ENCODE measurements at regions not wholly inside any gene's neighbourhood (a gene's known extent, or its start where the extent isn't known, plus 50 kb on each side); places are given as distances from the start of the nearest gene placed in this dataset.

GRCh38 chr4:107219681-107220080 is 183.6 kb upstream of the DKK2 start (continued):
- TF ChIP-seq, protein P1, sequence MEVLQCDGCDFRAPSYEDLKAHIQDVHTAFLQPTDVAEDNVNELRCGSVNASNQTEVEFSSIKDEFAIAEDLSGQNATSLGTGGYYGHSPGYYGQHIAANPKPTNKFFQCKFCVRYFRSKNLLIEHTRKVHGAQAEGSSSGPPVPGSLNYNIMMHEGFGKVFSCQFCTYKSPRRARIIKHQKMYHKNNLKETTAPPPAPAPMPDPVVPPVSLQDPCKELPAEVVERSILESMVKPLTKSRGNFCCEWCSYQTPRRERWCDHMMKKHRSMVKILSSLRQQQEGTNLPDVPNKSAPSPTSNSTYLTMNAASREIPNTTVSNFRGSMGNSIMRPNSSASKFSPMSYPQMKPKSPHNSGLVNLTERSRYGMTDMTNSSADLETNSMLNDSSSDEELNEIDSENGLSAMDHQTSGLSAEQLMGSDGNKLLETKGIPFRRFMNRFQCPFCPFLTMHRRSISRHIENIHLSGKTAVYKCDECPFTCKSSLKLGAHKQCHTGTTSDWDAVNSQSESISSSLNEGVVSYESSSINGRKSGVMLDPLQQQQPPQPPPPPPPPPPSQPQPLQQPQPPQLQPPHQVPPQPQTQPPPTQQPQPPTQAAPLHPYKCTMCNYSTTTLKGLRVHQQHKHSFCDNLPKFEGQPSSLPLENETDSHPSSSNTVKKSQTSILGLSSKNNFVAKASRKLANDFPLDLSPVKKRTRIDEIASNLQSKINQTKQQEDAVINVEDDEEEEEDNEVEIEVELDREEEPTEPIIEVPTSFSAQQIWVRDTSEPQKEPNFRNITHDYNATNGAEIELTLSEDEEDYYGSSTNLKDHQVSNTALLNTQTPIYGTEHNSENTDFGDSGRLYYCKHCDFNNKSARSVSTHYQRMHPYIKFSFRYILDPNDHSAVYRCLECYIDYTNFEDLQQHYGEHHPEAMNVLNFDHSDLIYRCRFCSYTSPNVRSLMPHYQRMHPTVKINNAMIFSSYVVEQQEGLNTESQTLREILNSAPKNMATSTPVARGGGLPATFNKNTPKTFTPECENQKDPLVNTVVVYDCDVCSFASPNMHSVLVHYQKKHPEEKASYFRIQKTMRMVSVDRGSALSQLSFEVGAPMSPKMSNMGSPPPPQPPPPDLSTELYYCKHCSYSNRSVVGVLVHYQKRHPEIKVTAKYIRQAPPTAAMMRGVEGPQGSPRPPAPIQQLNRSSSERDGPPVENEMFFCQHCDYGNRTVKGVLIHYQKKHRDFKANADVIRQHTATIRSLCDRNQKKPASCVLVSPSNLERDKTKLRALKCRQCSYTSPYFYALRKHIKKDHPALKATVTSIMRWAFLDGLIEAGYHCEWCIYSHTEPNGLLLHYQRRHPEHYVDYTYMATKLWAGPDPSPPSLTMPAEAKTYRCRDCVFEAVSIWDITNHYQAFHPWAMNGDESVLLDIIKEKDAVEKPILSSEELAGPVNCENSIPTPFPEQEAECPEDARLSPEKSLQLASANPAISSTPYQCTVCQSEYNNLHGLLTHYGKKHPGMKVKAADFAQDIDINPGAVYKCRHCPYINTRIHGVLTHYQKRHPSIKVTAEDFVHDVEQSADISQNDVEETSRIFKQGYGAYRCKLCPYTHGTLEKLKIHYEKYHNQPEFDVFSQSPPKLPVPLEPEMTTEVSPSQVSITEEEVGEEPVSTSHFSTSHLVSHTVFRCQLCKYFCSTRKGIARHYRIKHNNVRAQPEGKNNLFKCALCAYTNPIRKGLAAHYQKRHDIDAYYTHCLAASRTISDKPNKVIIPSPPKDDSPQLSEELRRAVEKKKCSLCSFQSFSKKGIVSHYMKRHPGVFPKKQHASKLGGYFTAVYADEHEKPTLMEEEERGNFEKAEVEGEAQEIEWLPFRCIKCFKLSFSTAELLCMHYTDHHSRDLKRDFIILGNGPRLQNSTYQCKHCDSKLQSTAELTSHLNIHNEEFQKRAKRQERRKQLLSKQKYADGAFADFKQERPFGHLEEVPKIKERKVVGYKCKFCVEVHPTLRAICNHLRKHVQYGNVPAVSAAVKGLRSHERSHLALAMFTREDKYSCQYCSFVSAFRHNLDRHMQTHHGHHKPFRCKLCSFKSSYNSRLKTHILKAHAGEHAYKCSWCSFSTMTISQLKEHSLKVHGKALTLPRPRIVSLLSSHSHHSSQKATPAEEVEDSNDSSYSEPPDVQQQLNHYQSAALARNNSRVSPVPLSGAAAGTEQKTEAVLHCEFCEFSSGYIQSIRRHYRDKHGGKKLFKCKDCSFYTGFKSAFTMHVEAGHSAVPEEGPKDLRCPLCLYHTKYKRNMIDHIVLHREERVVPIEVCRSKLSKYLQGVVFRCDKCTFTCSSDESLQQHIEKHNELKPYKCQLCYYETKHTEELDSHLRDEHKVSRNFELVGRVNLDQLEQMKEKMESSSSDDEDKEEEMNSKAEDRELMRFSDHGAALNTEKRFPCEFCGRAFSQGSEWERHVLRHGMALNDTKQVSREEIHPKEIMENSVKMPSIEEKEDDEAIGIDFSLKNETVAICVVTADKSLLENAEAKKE (CRISPR knock-in tag; IDR thresholded peaks at IDR 0.05): no peak

DNA sequence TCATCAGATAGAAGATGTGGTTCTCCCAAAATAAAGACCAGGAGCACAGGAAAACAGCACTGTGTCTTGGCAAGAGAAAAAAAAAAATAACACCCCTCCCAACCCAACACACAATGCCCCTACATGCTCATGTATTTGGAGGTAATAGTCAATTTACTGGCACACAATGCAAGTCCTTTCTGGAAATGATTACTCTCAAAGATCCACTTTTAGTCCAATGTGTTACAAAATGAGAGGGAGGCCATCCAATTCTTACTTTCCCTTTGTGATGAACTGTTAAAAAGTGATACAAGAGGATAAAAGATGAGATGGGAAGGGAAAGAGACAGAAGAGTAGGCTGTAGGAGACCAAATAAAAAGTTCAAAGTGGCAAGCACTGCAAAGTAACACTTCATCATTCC is 180.3 kb upstream of the DKK2 start:
- no peaks in the 10 kb centered on the region for H3K4me1 ChIP-seq (ENCODE audit: insufficient read depth)
- no peaks in the 10 kb centered on the region for H3F3A ChIP-seq (replicated peaks; ENCODE audit: low read depth)
- H2AFZ ChIP-seq: no peak overlapping the region
- no peaks in the 10 kb centered on the region for H3K36me3 ChIP-seq (ENCODE audit: insufficient read depth)
- Mint-ChIP-seq H3K27me3 (ENCODE audit: insufficient read depth, low read depth, poor library complexity) (no peaks in the 10 kb centered on the region), H3K4me1 (no peaks in the 10 kb centered on the region), H3K36me3 (ENCODE audit: low read depth) (no peaks in the 10 kb centered on the region), H3K9me3 (no peaks in the 10 kb centered on the region), H3K4me3 (no peak overlapping the region), H3K27ac (no peak overlapping the region)
- H4K20me1 ChIP-seq (replicated peaks; ENCODE audit: insufficient read depth): no peaks in the 10 kb centered on the region
- H3K27ac ChIP-seq (ENCODE audit: low read depth): no peak overlapping the region
- H3K4me2 ChIP-seq: no peak overlapping the region
- DNase-seq (ENCODE audit: low spot score) (no peak), ATAC-seq (no peak)
- no peaks in the 10 kb centered on the region for H3K27me3 ChIP-seq (ENCODE audit: insufficient read depth)
- no peaks in the 10 kb centered on the region for H3K79me2 ChIP-seq (replicated peaks; ENCODE audit: insufficient read depth)
- no peak overlapping the region for H3K4me3 ChIP-seq
- 0 out of 2 replicates have a peak, but pooled peaks cover 4% of the 10 kb centered on the region for H3K9me2 ChIP-seq (ENCODE audit: insufficient read depth)
- TF ChIP-seq CREB1 (CRISPR knock-in tag; IDR thresholded peaks at IDR 0.05; ENCODE audit: low read depth) (no peak), ZNF114 (CRISPR knock-in tag; IDR thresholded peaks at IDR 0.05) (no peak), JUNB (IDR thresholded peaks at IDR 0.05; ENCODE audit: unreplicated experiment) (no peak), ZNF331 (CRISPR knock-in tag; IDR thresholded peaks at IDR 0.05; ENCODE audit: low read depth) (no peak)
- TF ChIP-seq, protein P2, sequence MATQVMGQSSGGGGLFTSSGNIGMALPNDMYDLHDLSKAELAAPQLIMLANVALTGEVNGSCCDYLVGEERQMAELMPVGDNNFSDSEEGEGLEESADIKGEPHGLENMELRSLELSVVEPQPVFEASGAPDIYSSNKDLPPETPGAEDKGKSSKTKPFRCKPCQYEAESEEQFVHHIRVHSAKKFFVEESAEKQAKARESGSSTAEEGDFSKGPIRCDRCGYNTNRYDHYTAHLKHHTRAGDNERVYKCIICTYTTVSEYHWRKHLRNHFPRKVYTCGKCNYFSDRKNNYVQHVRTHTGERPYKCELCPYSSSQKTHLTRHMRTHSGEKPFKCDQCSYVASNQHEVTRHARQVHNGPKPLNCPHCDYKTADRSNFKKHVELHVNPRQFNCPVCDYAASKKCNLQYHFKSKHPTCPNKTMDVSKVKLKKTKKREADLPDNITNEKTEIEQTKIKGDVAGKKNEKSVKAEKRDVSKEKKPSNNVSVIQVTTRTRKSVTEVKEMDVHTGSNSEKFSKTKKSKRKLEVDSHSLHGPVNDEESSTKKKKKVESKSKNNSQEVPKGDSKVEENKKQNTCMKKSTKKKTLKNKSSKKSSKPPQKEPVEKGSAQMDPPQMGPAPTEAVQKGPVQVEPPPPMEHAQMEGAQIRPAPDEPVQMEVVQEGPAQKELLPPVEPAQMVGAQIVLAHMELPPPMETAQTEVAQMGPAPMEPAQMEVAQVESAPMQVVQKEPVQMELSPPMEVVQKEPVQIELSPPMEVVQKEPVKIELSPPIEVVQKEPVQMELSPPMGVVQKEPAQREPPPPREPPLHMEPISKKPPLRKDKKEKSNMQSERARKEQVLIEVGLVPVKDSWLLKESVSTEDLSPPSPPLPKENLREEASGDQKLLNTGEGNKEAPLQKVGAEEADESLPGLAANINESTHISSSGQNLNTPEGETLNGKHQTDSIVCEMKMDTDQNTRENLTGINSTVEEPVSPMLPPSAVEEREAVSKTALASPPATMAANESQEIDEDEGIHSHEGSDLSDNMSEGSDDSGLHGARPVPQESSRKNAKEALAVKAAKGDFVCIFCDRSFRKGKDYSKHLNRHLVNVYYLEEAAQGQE (IDR thresholded peaks at IDR 0.05; ENCODE audit: unreplicated experiment): no peak
- TF ChIP-seq, protein P1 (CRISPR knock-in tag; IDR thresholded peaks at IDR 0.05): no peak

All from GM23338 (cell line).